AG20443 (cell line): ENCODE measurements at regions not wholly inside any gene's neighbourhood (a gene's known extent, or its start where the extent isn't known, plus 50 kb on each side); places are given as distances from the start of the nearest gene placed in this dataset.

ENCODE experiments used
- DNase-seq: peaks from one replicate; pipeline ENCODE4 v3.0.0; 2012; ENCODE audit warnings: low spot score, mixed read lengths

DNA sequence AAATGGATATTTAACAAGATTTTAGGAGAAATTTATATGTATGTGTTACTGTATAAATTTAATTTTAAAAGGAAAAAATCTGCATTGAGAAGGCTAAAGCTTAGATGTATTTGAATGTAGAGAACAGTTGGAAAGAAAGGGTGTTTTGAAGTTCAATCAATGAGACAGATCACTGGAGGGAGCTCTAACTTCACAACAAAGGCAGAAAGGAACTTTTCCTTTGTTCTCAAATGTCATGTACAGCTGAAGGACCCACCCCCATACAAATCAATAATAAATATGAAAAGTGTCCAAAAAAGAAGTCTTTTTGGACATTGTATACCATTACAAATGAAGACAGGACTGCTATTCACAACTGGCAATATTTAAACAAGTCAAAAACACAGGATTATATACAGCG is 403.4 kb downstream of the DNAJB9 start:
- no peak for DNase-seq

DNA sequence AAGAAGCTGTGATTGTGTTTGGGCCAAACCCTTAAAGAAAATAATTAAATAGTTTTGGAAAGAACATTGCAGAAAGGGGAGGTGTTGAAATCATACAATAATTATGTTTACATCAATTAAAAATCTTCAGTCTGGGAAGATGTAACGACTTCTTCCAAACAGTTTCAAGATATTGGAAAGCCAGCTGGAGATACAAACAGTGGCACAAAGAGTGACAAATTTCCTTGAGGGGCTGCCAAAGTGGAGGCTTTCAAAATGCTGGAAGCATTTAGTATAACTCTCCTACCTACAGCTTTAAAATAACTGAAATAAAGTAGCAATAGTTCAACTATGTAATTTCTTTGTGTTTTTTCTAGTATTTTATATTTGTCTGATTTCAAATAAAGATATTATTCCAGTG is 405.0 kb downstream of the DNAJB9 start:
- no peak for DNase-seq

DNA sequence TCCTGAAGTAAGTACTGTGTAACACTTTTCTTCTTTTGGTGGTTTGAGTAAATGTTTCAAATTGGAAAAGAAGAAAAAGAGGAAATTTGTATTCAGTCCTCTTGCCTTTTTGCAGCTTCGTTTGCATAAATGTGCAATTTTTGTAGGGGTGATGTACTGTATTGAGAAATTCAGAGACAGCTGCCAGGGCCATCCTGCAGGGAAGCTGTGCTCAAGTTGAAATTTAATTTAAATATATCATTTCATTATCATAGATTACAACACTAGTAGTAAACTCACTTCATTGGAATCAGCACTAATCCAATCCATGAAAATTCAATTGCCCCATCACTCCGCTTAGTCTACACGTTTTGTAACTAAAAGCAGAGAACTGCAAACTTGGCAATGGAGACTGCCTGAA is 415.4 kb downstream of the DNAJB9 start:
- no peak for DNase-seq

DNA sequence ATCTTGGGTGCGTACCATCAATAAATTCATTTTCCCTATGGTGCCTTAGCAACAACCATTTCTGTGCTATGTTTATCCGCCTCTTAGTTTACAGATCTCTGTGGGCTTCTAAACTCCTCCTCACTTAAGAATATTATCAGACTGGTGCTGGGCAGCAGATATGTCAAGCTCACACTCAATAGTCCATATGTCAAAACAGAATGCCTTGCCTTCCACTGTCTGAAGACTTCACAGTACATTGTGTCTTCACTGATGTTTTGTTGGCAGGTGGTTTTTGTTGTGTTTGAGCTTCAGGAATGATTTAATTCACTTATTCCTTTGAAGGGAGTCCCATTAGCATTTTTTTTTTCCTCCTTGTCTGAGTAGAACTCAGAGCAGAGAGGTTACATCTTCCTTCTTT is 419.6 kb downstream of the DNAJB9 start:
- DNase-seq, result no peak

DNA sequence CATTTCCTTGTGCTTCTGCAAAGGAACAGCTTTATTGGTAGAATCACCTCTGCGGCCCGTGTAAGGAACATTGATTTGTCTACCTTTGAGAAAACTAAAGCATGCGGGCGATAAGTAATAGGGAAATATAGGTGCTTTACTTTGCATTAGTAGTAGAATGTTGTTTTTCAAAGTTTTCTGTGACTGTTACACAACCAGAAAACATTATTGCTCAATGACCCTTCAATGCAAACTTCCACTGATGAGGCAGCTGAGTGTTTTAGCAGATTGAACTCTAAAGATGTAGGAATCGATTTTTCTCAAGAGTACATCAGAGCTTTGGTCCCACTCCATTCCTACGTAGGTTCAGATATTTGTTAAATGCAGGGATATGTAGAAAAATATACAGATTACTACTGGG is 427.8 kb downstream of the DNAJB9 start:
- no peak for DNase-seq

DNA sequence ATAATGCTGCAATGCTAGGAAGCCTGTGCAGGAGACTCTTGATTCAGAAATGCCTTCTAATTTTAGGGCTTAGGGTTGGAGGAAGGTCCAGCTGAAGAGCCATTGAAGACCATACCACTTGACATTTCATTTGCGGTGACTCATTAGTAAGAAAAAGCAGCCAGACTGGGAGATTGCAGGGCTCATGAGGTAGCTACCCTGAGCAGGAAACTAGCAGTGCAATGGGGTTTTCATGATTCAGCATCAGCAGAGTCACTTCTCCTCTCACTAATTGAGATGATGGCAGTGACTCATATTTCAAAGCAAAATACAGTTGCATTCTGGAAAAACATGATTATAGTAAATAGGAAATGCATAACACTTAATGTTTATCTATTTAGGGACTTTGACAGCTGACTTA is 434.1 kb downstream of the DNAJB9 start:
- DNase-seq, result no peak

DNA sequence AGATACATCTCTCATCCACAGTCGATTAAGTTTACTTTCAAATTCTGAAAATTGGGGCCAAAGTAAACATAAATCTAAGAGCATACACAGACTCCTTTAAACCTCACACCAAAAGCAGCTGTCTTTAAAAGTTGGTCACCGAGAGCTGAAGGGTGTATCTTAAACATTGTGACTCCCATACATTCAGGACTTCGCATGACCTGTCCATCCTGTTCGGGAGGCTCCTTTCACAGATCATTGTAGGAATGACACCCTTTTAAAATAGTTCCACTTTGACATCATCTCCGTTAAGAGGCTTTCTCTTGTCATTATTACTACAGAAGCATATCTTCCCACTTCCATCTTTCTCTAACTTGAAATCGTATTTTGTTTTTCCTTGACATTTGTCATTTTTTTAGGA is 440.0 kb downstream of the DNAJB9 start:
- DNase-seq, result no peak

DNA sequence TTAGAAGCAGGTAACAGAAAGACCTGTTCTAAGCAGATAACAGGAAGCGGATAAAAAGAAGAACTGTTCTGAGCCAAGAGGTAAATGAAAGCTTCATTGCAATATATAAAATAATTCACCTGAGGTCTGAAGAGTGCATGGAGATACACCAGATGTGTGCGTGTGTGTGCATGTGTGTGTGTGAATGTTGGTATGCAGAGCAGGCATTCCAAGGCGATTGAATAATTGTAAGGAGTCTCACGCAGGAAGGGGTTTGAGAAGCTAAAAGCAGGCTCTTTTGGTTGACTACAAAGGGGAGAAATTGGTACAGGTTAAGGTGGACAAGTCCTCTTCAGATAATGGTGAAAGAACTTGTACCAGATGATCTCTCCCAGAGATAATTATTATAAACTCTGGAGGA is 450.6 kb downstream of the DNAJB9 start:
- DNase-seq, result no peak

DNA sequence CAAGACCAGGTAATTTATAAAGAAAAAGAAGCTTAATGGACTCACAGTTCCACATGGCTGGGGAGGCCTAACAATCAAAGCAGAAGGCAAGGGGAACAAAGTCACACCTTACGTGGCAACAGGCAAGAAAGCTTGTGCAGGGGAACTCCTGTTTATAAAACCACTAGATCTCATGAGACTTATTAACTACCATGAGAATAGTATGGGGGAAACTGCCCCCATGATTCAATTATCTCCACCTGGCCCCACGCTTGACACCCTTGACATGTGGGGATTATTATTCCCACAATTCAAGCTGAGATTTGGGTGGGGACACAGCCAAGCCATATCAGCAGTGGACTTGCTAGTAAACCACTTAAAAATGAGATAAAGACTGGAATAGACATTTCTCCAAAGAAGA is 451.7 kb downstream of the DNAJB9 start:
- DNase-seq, result no peak

DNA sequence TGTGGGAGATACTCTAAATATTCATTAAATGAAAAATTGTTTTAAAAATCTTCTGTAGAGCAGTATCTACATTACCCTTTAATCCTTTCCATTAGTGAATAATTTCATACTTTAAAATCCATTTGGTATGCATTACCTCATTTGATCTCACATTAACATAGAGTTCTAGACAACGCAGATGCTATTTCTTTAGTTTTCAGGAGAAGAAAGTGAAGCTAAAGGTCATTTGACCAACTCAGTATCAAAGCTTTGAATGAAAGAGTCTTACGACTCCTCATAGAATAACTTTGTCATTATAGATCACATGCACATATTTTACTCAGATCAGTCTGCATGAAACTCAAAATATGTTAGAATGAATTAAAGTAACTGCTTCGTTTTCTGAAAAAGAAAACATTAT is 460.2 kb downstream of the DNAJB9 start:
- DNase-seq, result no peak

DNA sequence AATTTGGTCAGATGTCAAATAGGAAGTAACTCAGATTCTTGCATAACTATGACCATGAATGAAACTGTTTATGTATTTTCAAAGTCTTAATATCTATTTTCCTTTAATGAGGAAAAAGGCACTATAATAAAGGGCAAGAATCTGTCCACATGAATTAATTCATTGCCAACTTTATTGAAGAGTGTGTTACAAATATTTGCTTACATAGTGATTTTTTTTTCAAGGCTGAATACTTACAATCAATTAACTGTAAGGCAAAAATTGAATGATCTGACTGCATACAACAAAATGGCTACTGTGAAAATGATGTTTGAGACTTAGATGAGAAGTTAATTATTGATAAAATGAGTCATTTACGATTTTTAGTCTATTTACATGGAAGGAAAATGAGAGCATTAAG is 475.0 kb downstream of the DNAJB9 start:
- no peak for DNase-seq

DNA sequence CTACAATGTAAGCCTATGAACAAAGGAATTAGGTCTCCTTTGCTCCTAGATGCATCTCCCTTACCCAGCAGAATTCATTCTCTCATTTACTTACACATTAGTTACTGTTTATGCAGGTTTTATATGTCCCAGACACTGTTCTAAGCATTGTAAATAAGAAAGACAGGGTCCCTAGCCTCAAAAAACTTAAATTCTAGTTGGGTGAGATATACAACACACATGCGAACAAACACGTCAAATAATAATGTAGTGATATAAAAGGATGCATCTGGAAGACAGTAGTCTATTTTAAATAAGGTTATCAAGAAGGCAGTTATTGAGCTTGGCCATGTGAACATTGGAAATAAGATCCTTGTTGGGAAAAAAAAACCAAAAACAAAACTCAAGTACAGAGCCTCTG is 479.7 kb downstream of the DNAJB9 start:
- no peak for DNase-seq

DNA sequence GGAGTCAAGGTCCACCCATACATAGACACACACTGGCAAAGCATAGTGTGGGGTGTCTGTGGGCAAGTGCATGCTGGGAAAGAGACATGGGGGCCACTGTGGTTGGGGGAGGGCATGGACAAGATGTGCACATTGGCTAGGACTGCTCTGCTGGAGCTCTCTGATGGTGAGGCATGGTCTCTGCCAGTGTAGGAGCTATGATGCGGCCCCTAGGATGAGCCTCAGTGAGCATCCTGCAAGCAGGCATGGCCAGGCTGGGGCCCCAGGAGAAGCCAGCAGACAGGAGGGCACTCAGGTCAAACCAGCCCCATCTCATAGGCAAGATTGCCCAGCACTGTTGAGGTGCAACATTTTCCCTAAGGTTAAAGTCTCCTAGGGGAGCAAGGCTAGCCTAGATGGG is 489.4 kb downstream of the DNAJB9 start:
- DNase-seq, result no peak

DNA sequence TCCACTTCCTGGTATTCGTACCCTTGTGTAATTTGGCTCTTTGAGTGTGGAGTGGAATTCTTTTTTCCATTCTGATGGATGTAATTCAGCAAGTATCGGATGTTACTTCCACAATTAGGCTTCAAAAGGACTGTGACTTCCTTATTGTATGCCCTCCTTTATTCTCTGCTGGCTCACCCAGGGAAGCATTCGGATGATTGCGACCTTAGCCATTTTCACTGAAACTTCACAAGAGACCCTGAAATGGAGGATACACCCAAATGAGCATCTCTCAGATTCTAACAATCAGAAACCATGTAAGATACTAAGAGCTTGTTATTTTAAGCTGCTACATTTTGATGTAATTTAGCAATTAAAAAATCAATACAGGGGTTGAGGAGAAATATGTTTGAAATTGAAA is 493.1 kb downstream of the DNAJB9 start:
- DNase-seq, result no peak

DNA sequence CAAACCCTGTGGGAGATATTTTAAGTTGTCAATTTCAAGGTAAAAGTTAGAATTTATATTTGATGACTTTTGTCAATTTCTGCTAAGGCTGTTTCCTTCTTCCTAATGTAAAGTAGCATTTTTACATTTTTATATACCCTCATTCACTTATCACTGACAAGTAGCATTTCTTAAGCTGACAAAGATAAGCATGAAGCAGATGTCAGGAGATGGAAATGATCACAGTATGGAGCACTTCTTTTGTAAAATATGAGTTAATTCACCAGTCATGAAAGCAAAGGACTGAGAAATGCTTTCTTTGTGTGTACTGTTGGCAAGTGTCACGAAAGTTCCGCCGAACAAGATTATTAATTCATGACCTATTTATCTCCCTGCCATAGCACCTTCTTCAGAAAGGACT is 503.9 kb downstream of the DNAJB9 start:
- DNase-seq, result no peak

DNA sequence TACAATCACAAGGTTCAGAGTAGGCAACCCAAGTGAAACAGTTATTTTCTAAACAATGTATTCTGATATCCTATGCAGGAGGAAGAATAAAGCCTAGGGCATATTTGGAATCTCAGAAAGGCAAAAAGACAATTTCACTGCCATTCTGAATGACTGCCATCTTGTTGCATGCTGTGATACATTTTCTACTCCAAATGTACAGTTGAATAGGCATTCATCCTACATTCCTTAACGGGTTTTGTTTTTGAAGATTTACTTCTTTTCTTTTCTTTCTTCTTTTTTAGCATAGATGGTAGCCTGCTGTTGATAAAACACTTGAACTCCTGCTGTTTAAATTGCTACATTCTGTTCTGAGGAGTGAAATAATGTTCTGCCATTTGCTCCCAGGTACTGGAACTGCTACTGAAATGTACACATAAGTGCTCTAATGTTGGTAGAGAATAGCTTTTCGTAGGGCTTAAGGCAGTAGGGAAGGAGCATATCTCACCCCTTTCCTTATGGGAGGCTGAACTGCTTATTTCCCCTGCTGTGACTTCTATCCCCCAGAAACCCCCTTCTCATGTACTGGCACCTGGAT is 506.8 kb downstream of the DNAJB9 start:
- DNase-seq, result no peak

DNA sequence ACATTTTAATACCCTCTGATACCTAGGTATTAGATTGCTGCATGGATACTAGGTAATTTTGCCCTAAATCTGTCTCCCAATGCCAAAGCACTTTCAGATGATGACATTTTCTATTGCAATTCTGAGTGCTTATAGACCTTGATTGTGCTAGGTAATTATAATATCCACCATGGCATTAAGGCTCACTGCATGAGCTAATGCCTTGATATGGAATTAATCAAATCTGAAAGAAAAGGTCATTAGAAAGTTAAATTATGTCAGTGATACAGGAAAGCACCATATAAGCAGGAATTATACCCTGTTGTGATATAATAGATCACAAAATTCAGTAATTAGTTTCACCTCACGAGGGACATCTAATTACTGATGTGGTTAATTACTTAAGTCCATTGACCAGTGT is 521.4 kb downstream of the DNAJB9 start:
- no peak for DNase-seq

DNA sequence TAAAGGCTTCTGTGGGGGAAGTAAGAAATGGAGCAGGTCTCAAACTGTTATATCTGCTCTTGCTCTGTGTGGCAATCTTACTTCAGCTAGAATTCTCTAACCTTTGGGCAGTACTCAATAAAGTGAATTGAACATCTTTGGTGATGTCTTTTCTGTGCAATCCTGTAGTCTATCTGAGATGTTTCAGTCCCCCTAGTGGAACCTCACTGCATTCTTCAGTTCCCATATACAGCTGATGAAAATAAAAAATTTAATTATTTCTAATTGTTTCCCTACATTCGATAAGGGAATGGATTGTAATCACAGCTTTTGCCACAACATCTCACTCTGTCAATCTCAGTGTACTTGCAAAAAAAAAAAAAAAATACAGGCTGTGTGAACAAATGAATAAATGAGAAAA is 522.6 kb downstream of the DNAJB9 start:
- no peak for DNase-seq

DNA sequence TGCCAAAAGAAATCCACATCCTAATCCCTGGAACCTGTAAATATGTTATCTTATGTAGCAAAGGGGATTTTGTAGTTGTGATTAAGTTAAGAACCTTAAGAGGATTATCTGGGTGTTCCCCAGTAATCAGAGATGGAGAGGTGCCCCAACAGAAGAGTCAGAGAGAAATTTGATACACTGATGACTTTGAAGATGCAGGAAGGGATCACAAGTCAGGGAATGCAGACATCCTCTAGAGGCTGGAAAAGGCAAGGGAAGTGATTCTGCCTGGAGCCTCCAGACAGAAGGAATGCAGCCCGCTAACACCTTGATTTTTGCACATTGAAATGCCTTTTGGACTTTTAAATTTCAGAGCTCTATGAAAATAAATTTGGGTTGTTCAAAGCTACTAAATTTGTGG is 531.7 kb downstream of the DNAJB9 start:
- no peak for DNase-seq

DNA sequence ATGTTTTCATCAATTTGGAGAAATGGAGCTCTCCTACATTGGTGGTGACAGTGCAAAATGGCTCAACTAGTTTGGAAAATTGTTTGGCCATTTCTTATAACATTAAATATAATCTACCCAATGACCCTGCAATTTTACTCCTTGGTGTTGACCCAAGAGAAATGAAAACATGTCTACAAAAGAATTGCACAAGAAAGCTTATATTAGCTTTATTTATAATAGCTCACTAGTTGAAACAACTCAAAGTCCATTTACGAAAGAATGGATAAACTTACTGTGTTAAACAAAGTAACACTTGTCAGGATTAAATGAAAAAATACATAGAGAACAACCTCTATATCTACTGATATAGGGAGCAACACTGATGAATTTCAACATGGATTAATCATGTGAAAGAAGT is 539.9 kb downstream of the DNAJB9 start:
- no peak for DNase-seq

DNA sequence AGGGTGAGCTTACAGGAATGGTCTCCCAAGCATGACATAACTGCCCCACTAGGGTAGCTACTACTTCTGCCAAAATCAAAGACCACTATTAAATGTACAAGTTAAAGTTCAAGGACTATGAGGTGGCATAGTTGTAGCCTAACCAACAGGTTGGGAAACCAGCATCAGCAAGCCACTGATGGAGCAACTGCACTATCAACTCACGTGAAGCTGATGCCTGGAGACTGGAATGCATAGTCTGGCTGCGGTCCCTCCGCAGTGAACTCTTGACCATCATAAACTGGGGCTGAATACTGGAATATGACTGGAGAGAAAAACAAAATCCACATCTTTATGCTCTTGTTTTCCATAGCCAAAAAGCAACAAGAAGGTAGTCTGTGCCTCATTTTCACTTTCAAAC is 541.4 kb downstream of the DNAJB9 start:
- DNase-seq, result no peak

DNA sequence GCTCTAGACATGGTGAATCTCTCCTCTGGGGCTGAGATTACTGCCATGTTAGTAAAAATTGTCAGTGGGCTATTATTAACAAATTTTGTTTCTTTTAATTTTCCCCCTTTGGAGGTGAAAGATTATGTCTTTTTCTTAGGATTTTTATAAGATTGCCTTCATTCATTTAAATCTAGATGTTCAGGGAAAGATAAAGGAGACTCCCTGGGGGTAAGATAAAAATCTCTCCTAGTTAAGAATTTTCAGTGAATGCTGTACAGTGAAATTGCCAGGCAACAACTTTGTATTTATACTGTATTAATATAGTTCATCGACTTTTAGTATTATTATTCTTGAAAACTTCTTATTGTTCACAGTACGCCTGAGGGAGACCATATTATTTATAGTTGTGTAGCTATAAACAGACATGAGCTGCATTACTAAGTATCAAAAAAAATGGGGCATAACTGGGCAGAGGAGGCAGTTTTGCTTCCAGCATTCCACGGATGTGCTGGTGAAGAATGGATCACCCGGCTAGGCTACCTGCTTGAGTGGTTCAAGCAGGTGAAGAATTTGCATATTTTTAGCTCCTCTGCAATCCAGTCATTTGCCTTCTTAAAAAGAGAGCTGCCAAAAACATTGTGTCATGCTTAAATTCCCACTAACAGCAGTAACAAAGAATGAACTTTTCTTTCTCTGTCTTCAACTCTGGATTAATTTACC is 552.1 kb downstream of the DNAJB9 start:
- DNase-seq, result no peak

DNA sequence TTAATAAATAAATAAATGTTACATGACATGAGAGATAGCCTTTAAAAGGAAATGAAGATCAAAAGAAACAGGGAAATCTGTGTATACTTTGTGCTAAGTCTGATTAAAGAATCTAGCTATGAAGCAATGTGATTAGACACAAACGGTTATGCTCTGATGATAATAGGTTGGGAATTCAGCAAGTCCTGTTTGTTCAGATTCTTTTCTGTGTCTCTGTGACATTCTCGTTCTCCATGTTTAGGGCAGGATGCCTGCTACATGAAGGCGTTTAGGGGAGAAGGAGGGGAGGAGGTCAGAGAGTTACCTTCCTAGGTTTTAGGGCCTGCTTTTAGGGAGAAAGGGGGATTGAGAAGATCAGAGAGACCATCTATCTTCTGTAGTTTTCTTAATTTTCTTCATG is 555.3 kb downstream of the DNAJB9 start:
- DNase-seq, result no peak

DNA sequence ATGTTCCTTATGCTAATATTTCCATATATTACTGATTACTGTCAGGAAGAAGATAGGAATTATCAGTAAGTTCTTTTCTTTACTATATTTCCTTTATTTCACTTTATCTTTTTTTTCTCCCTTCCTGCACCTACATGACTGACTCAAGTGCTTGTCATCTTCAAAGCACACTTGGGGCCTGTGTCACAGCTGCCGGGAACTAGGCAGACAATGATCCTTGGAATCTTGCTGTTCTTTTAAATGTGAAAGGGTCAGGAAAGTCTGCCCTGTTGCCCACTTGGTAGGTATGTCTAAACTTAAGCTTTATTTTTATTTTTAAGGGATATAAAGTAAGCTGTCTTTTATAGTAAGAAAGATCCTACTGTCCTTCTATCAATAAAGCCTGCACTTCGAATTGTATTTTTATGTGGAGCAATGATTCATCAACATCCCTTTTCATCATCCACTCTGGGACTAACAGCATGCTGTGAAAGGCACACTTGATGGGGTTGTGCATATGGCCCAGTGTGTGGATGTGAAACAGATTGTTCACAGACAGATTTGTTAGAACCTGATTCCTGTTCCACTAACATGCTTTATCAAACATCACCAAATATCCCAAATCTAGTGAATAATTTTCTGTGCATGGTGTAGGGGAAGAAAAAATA is 556.9 kb downstream of the DNAJB9 start:
- no peak for DNase-seq
